PC-3 (cell line): ENCODE measurements at regions not wholly inside any gene's neighbourhood (a gene's known extent, or its start where the extent isn't known, plus 50 kb on each side); places are given as distances from the start of the nearest gene placed in this dataset.

Source experiments
- ATAC-seq: fragments of 200-7000 bp; cut with Tn5 transposase; 2 replicates; pipeline ENCODE4 v1.9.1; 2020; ENCODE audit warnings: mild to moderate bottlenecking, moderate library complexity
- BruUV-seq: library from RNA; stranded (reverse); fragments of 400-500 nt; replicated peaks from 2 replicates; lab custom pipeline; 2021; lab: Mats Ljungman, UMichigan
- CTCF ChIA-PET: fragments of 300-600 bp; sonication (Branson Sonifier 250); formaldehyde crosslinking; loops from one replicate; lab custom pipeline; 2022; ENCODE audit warnings: antibody characterized with exemption; lab: Charles Lee
- POLR2A ChIA-PET: fragments of 300-600 bp; sonication (Branson Sonifier 250); formaldehyde crosslinking; loops from one replicate; lab custom pipeline; 2022; ENCODE audit warnings: antibody characterized with exemption; ENCODE audit not compliant: unreplicated experiment; lab: Charles Lee
- DNase-seq: peaks from one replicate; pipeline ENCODE4 v3.0.0-alpha.2; 2015
- H2AFZ ChIP-seq: fragments of 300-600 bp; sonication (generic); 2 replicates; pipeline ENCODE4 v1.6.0; 2016; ENCODE audit warnings: antibody characterized with exemption, low read length
- H3F3A ChIP-seq: fragments of 300-600 bp; sonication (generic); one replicate; pipeline ENCODE4 v1.6.0; 2017; ENCODE audit warnings: antibody characterized with exemption, low read length, control low read depth, mild to moderate bottlenecking; ENCODE audit not compliant: unreplicated experiment
- H3K27ac ChIP-seq: fragments of 300-600 bp; sonication (generic); 2 replicates; pipeline ENCODE4 v1.5.1; 2016; ENCODE audit warnings: mild to moderate bottlenecking, low read length
- H3K27me3 ChIP-seq: fragments of 300-600 bp; sonication (generic); 2 replicates; pipeline ENCODE4 v1.6.1; 2016; ENCODE audit warnings: low read length, mixed read lengths
- H3K36me3 ChIP-seq: fragments of 300-600 bp; sonication (generic); 2 replicates; pipeline ENCODE4 v1.6.1; 2016; ENCODE audit warnings: low read depth, mixed run types, low read length, mixed read lengths
- H3K4me1 ChIP-seq: fragments of 300-600 bp; sonication (generic); 2 replicates; pipeline ENCODE4 v1.5.1; 2016; ENCODE audit warnings: low read length; ENCODE audit not compliant: insufficient read depth
- H3K4me2 ChIP-seq: fragments of 300-600 bp; sonication (generic); 2 replicates; pipeline ENCODE4 v1.6.0; 2016; ENCODE audit warnings: low read length
- H3K4me3 ChIP-seq: fragments of 300-600 bp; sonication (generic); 2 replicates; pipeline ENCODE4 v1.5.1; 2016; ENCODE audit warnings: mild to moderate bottlenecking, low read length, mixed read lengths
- H3K79me2 ChIP-seq: fragments of 300-600 bp; sonication (generic); 2 replicates; pipeline ENCODE4 v1.6.1; 2017; ENCODE audit warnings: low read length, mixed read lengths
- H3K9ac ChIP-seq: fragments of 300-600 bp; sonication (generic); 2 replicates; pipeline ENCODE4 v1.6.0; 2016; ENCODE audit warnings: mild to moderate bottlenecking, low read length
- H3K9me2 ChIP-seq: fragments of 300-600 bp; sonication (generic); replicated peaks from 2 replicates; pipeline ENCODE4 v1.6.1; 2016; ENCODE audit warnings: mixed run types, low read length, mixed read lengths
- H3K9me3 ChIP-seq: fragments of 300-600 bp; sonication (generic); 2 replicates; pipeline ENCODE4 v1.6.1; 2016; ENCODE audit warnings: low read length, mixed read lengths
- H4K20me1 ChIP-seq: fragments of 300-600 bp; sonication (generic); 2 replicates; pipeline ENCODE4 v1.6.1; 2016; ENCODE audit warnings: low read length, mixed read lengths
- CTCF ChIP-seq: fragments of 300-600 bp; sonication (generic); conservative IDR thresholded peaks from 2 replicates; pipeline ENCODE4 v1.5.1; 2017; ENCODE audit warnings: antibody characterized with exemption, low read depth, mild to moderate bottlenecking, low read length
- EZH2 ChIP-seq: fragments of 300-600 bp; sonication (generic); IDR thresholded peaks from one replicate; pipeline ENCODE4 v1.6.1; 2017; ENCODE audit warnings: antibody characterized with exemption, mild to moderate bottlenecking, low read length; ENCODE audit not compliant: unreplicated experiment
- EZH2phosphoT487 ChIP-seq: fragments of 300-600 bp; sonication (generic); IDR thresholded peaks from 2 replicates; pipeline ENCODE4 v1.6.1; 2018; ENCODE audit warnings: mild to moderate bottlenecking, antibody characterized with exemption, low read length, borderline replicate concordance
- intact Hi-C: fragments of 100-400 bp; cut with micrococcal nuclease; formaldehyde crosslinking; loops from 2 replicates; pipeline ENCODE4 v1.9.0; 2023

- ChIA-PET POLR2A (no interaction called here), CTCF (no interaction called here)
- Histone ChIP-seq H3K9ac (no peak overlapping the region), H3K27ac (no peak overlapping the region), H3K9me2 (no peaks in the 10 kb centered on the region), H3K79me2 (no peaks in the 10 kb centered on the region), H3F3A (no peaks in the 10 kb centered on the region), H4K20me1 (no peaks in the 10 kb centered on the region), H3K9me3 (no peaks in the 10 kb centered on the region), H3K4me1 (no peaks in the 10 kb centered on the region; the same call in 1 of the 2 replicates), H3K4me2 (no peak overlapping the region), H3K36me3 (no peaks in the 10 kb centered on the region), H3K27me3 (no peaks in the 10 kb centered on the region), H2AFZ (no peak overlapping the region), H3K4me3 (no peak overlapping the region)
- intact Hi-C loops: no loop called here
- DNase-seq (no peak), ATAC-seq (no peak)
- TF ChIP-seq EZH2: no peak
- TF ChIP-seq CTCF: no peak
- no peak for TF ChIP-seq EZH2phosphoT487
- BruUV-seq: no TSS peak
Observed at GRCh38 chr19:40932008-40932959, 50.3 kb upstream of the CYP2A7 start.
